Liver (tissue), 8 donors: ENCODE measurements at regions not wholly inside any gene's neighbourhood (a gene's known extent, or its start where the extent isn't known, plus 50 kb on each side); places are given as distances from the start of the nearest gene placed in this dataset.

Source experiments
- DNase-seq: peaks from one replicate; pipeline ENCODE4 v3.0.0-alpha.2; 2017; ENCODE audit warnings: low spot score
- H3K27ac ChIP-seq, 2 donors: one replicate each; pipeline ENCODE4 v1.7.0; 2013; ENCODE audit warnings: inconsistent platforms in 2 of 2, low read length in 2 of 2, control low read depth in 1 of 2, low read depth in 1 of 2, mild to moderate bottlenecking in 1 of 2
- H3K27me3 ChIP-seq, 4 donors: one replicate each; pipeline versions ENCODE4 v1.6.1 to v1.7.0; 2013; ENCODE audit warnings: low read length in 3 of 4, inconsistent platforms in 1 of 4, mild to moderate bottlenecking in 1 of 4, moderate library complexity in 1 of 4; ENCODE audit not compliant: control insufficient read depth in 4 of 4, insufficient read depth in 4 of 4
- H3K36me3 ChIP-seq, 4 donors: one replicate each; pipeline versions ENCODE4 v1.6.1 to v1.7.0; 2013; ENCODE audit warnings: low read length in 3 of 4, mild to moderate bottlenecking in 3 of 4, low read depth in 1 of 4, moderate library complexity in 1 of 4; ENCODE audit not compliant: control insufficient read depth in 4 of 4, insufficient read depth in 3 of 4
- H3K4me1 ChIP-seq, 4 donors: one replicate each; pipeline versions ENCODE4 v1.6.1 to v1.7.0; 2013; ENCODE audit warnings: low read length in 3 of 4, mild to moderate bottlenecking in 3 of 4, moderate library complexity in 1 of 4; ENCODE audit not compliant: control insufficient read depth in 4 of 4, insufficient read depth in 4 of 4
- H3K4me3 ChIP-seq, 3 donors: one replicate each; pipeline versions ENCODE4 v1.6.1 to v1.7.0; 2013; ENCODE audit warnings: low read length in 3 of 3, control low read depth in 1 of 3, low read depth in 1 of 3, mild to moderate bottlenecking in 1 of 3
- H3K9ac ChIP-seq, 2 donors: one replicate each; pipeline ENCODE4 v1.7.0; 2013; ENCODE audit warnings: low read length in 2 of 2, mild to moderate bottlenecking in 2 of 2, moderate library complexity in 2 of 2, control low read depth in 1 of 2, low read depth in 1 of 2
- H3K9me3 ChIP-seq, 4 donors: one replicate each; pipeline versions ENCODE4 v1.6.1 to v1.7.0; 2013; ENCODE audit warnings: low read length in 3 of 4; ENCODE audit not compliant: control insufficient read depth in 4 of 4
- EGR1 ChIP-seq, 2 donors: IDR thresholded peaks; 2 replicates each; pipeline ENCODE4 v1.6.1; 2016 to 2018; ENCODE audit warnings: antibody characterized with exemption in 2 of 2, low read depth in 2 of 2
- FOXA1 ChIP-seq: IDR thresholded peaks from 2 replicates; pipeline ENCODE4 v1.6.1; 2016; ENCODE audit warnings: antibody characterized with exemption
- FOXA2 ChIP-seq: IDR thresholded peaks from 2 replicates; pipeline ENCODE4 v1.6.1; 2016; ENCODE audit warnings: antibody characterized with exemption
- GABPA ChIP-seq, 2 donors: IDR thresholded peaks in 1 of 2; conservative IDR thresholded peaks in 1 of 2; 2 replicates each; pipeline ENCODE4 v1.6.1; 2016; ENCODE audit warnings: antibody characterized with exemption in 2 of 2, mild to moderate bottlenecking in 1 of 2, moderate library complexity in 1 of 2
- HNF4A ChIP-seq, 2 donors: conservative IDR thresholded peaks; 2 replicates each; pipeline ENCODE4 v1.6.1; 2016; ENCODE audit warnings: antibody characterized with exemption in 2 of 2, mild to moderate bottlenecking in 2 of 2
- HNF4G ChIP-seq: IDR thresholded peaks from 2 replicates; pipeline ENCODE4 v1.6.1; 2016; ENCODE audit warnings: antibody characterized with exemption
- JUND ChIP-seq, 2 donors: IDR thresholded peaks; 2 replicates each; pipeline ENCODE4 v1.6.1; 2016; ENCODE audit warnings: antibody characterized with exemption in 2 of 2
- NR2F2 ChIP-seq: IDR thresholded peaks from 2 replicates; pipeline ENCODE4 v1.6.1; 2016; ENCODE audit warnings: antibody characterized with exemption
- RAD21 ChIP-seq, 2 donors: IDR thresholded peaks; 2 replicates each; pipeline ENCODE4 v1.6.1; 2016; ENCODE audit warnings: antibody characterized with exemption in 2 of 2, mild to moderate bottlenecking in 2 of 2
- RXRA ChIP-seq, 2 donors: IDR thresholded peaks; 2 replicates each; pipeline ENCODE4 v1.6.1; 2017 to 2018; ENCODE audit warnings: antibody characterized with exemption in 2 of 2, mild to moderate bottlenecking in 1 of 2
- SP1 ChIP-seq: IDR thresholded peaks from 2 replicates; pipeline ENCODE4 v1.6.1; 2018; ENCODE audit warnings: antibody characterized with exemption, mild to moderate bottlenecking
- TAF1 ChIP-seq: conservative IDR thresholded peaks from 2 replicates; pipeline ENCODE4 v1.6.1; 2016; ENCODE audit warnings: antibody characterized with exemption, mild to moderate bottlenecking
- YY1 ChIP-seq: IDR thresholded peaks from 2 replicates; pipeline ENCODE4 v1.6.1; 2016; ENCODE audit warnings: antibody characterized with exemption, mild to moderate bottlenecking
- WGBS: extraction: QIAGEN DNeasy Blood & Tissue Kit; methylation state at CpG from one replicate; pipeline ENCODE4 v1.1.7; 2013; 5-methylcytosine and 5-hydroxymethylcytosine counted together
- TF ChIP-seq, protein P1 (sequence below): IDR thresholded peaks from 2 replicates; pipeline ENCODE4 v1.6.1; 2016; ENCODE audit warnings: antibody characterized with exemption
- TF ChIP-seq, protein P2 (sequence below): IDR thresholded peaks from 2 replicates; pipeline ENCODE4 v1.6.1; 2016; ENCODE audit warnings: antibody characterized with exemption
- TF ChIP-seq, protein P3 (sequence below): IDR thresholded peaks from 2 replicates; pipeline ENCODE4 v1.6.1; 2016; ENCODE audit warnings: antibody characterized with exemption, mild to moderate bottlenecking
- TF ChIP-seq, protein P4 (sequence below): IDR thresholded peaks from 2 replicates; pipeline ENCODE4 v1.6.1; 2016; ENCODE audit warnings: antibody characterized with exemption
- TF ChIP-seq, protein P5 (sequence below): fragments of 150-350 bp; IDR thresholded peaks from 2 replicates; pipeline ENCODE4 v1.5.1; 2017; ENCODE audit warnings: improper control_type of control experiment, low read depth, low read length; ENCODE audit not compliant: missing input control
- donor health status: healthy.
- donor health status: healthy.
- donor health status: healthy.
- donor health status: healthy.
- donor health status: healthy.

DNA sequence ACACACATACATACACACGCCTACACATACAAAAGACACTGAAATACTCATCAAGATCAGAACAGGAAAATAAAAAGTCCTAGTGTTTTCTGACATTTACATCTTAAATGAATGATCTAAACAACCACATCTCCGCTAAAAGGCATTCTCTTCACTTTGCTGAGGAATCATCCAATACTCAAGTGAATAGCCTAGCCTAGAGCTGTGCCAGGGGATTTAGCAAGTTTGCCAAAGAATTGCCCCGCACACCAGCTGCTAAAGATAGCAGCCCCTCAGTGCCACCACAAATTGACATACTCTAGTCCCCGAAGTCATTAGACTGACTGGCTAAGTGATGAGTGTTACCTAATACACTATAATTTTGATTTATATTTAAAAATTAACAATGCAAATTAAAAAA is 246.8 kb upstream of the POU3F2 start:
- Histone ChIP-seq H3K36me3 (no peaks in the 10 kb centered on the region), H3K9ac (no peak overlapping the region), H3K9me3 (no peaks in the 10 kb centered on the region), H3K27ac (no peak overlapping the region), H3K27me3 (peaks cover 0 to 3% (median 0%) of the 10 kb centered on the region in 4 donors), H3K4me3 (no peak overlapping the region), H3K4me1 (no peaks in the 10 kb centered on the region)
- no peak for DNase-seq
- TF ChIP-seq NR2F2 (no peak), RAD21 (IDR thresholded peaks at IDR 0.05) (no peak), HNF4A (conservative IDR thresholded peaks at IDR 0.05) (no peak), GABPA (IDR thresholded peaks at IDR 0.05 in 1 of 2, conservative IDR thresholded peaks at IDR 0.05 in 1 of 2) (no peak), EGR1 (IDR thresholded peaks at IDR 0.05; ENCODE audit: low read depth in 2 of 2) (no peak), HNF4G (no peak), JUND (IDR thresholded peaks at IDR 0.05) (no peak), SP1 (no peak), FOXA2 (no peak), FOXA1 (no peak), YY1 (no peak), TAF1 (no peak), RXRA (IDR thresholded peaks at IDR 0.05) (no peak)
- TF ChIP-seq, protein P1, sequence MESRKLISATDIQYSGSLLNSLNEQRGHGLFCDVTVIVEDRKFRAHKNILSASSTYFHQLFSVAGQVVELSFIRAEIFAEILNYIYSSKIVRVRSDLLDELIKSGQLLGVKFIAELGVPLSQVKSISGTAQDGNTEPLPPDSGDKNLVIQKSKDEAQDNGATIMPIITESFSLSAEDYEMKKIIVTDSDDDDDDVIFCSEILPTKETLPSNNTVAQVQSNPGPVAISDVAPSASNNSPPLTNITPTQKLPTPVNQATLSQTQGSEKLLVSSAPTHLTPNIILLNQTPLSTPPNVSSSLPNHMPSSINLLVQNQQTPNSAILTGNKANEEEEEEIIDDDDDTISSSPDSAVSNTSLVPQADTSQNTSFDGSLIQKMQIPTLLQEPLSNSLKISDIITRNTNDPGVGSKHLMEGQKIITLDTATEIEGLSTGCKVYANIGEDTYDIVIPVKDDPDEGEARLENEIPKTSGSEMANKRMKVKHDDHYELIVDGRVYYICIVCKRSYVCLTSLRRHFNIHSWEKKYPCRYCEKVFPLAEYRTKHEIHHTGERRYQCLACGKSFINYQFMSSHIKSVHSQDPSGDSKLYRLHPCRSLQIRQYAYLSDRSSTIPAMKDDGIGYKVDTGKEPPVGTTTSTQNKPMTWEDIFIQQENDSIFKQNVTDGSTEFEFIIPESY, result no peak
- TF ChIP-seq, protein P2, sequence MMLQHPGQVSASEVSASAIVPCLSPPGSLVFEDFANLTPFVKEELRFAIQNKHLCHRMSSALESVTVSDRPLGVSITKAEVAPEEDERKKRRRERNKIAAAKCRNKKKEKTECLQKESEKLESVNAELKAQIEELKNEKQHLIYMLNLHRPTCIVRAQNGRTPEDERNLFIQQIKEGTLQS, result no peak
- TF ChIP-seq, protein P3, sequence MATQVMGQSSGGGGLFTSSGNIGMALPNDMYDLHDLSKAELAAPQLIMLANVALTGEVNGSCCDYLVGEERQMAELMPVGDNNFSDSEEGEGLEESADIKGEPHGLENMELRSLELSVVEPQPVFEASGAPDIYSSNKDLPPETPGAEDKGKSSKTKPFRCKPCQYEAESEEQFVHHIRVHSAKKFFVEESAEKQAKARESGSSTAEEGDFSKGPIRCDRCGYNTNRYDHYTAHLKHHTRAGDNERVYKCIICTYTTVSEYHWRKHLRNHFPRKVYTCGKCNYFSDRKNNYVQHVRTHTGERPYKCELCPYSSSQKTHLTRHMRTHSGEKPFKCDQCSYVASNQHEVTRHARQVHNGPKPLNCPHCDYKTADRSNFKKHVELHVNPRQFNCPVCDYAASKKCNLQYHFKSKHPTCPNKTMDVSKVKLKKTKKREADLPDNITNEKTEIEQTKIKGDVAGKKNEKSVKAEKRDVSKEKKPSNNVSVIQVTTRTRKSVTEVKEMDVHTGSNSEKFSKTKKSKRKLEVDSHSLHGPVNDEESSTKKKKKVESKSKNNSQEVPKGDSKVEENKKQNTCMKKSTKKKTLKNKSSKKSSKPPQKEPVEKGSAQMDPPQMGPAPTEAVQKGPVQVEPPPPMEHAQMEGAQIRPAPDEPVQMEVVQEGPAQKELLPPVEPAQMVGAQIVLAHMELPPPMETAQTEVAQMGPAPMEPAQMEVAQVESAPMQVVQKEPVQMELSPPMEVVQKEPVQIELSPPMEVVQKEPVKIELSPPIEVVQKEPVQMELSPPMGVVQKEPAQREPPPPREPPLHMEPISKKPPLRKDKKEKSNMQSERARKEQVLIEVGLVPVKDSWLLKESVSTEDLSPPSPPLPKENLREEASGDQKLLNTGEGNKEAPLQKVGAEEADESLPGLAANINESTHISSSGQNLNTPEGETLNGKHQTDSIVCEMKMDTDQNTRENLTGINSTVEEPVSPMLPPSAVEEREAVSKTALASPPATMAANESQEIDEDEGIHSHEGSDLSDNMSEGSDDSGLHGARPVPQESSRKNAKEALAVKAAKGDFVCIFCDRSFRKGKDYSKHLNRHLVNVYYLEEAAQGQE, result no peak
- TF ChIP-seq, protein P4, sequence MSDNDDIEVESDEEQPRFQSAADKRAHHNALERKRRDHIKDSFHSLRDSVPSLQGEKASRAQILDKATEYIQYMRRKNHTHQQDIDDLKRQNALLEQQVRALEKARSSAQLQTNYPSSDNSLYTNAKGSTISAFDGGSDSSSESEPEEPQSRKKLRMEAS, result no peak
- TF ChIP-seq, protein P5, sequence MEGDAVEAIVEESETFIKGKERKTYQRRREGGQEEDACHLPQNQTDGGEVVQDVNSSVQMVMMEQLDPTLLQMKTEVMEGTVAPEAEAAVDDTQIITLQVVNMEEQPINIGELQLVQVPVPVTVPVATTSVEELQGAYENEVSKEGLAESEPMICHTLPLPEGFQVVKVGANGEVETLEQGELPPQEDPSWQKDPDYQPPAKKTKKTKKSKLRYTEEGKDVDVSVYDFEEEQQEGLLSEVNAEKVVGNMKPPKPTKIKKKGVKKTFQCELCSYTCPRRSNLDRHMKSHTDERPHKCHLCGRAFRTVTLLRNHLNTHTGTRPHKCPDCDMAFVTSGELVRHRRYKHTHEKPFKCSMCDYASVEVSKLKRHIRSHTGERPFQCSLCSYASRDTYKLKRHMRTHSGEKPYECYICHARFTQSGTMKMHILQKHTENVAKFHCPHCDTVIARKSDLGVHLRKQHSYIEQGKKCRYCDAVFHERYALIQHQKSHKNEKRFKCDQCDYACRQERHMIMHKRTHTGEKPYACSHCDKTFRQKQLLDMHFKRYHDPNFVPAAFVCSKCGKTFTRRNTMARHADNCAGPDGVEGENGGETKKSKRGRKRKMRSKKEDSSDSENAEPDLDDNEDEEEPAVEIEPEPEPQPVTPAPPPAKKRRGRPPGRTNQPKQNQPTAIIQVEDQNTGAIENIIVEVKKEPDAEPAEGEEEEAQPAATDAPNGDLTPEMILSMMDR, result no peak
- WGBS, result 82% methylated on average over 4 of the region's 4 CpGs

DNA sequence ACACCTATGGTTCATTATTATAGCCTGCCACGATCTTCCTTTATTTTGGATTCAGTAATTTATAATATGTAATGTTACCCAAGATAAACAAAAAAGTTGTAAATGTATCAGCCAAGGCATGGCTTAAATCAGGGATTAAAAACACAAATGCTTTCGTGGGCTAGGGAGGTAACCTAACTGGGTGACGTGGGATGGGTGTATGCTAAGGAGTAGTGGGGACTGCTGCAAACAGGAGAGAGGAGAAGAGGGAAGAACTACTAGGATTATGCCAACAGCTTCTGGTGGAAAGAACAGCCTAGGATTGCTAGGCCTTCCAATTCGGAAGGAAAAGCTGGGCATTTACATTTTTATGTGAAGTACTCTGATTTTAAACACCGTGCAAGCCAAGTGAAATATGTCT is 244.8 kb upstream of the POU3F2 start:
- DNase-seq, result no peak
- 67% methylated on average over 5 of the region's 5 CpGs for WGBS
- Histone ChIP-seq H3K36me3 (no peaks in the 10 kb centered on the region), H3K4me1 (no peaks in the 10 kb centered on the region), H3K9me3 (no peaks in the 10 kb centered on the region), H3K27ac (no peak overlapping the region), H3K4me3 (no peak overlapping the region), H3K27me3 (peaks cover 0 to 3% (median 0%) of the 10 kb centered on the region in 4 donors), H3K9ac (no peak overlapping the region)
- TF ChIP-seq, protein P4, result no peak
- TF ChIP-seq YY1 (no peak), SP1 (no peak), FOXA1 (no peak), HNF4G (no peak), JUND (IDR thresholded peaks at IDR 0.05) (no peak), EGR1 (IDR thresholded peaks at IDR 0.05; ENCODE audit: low read depth in 2 of 2) (no peak), NR2F2 (no peak), RXRA (IDR thresholded peaks at IDR 0.05) (no peak), FOXA2 (no peak)
- TF ChIP-seq, protein P1, result no peak
- TF ChIP-seq, protein P3, result no peak
